PC-9 (cell line): ENCODE measurements at regions not wholly inside any gene's neighbourhood (a gene's known extent, or its start where the extent isn't known, plus 50 kb on each side); places are given as distances from the start of the nearest gene placed in this dataset.

ENCODE experiments used
- BruUV-seq: library from RNA; stranded (reverse); fragments of 400-500 nt; replicated peaks from 2 replicates; lab custom pipeline; 2021; lab: Mats Ljungman, UMichigan
- CTCF ChIA-PET: fragments of 300-600 bp; sonication (Branson Sonifier 250); formaldehyde crosslinking; loops from one replicate; lab custom pipeline; 2022; ENCODE audit warnings: antibody characterized with exemption; lab: Charles Lee
- POLR2A ChIA-PET: fragments of 300-600 bp; sonication (Branson Sonifier 250); formaldehyde crosslinking; loops from one replicate; lab custom pipeline; 2022; ENCODE audit warnings: antibody characterized with exemption; ENCODE audit not compliant: unreplicated experiment; lab: Charles Lee
- DNase-seq, 2 experiments: peaks; one replicate each; pipeline versions ENCODE4 v3.0.0 to v3.0.0-alpha.2; 2015 to 2022; ENCODE audit warnings: mixed read lengths in 1 of 2
- H2AFZ ChIP-seq: fragments of 200-600 bp; sonication (generic); 2 replicates; pipeline ENCODE4 v1.8.1; 2017; ENCODE audit warnings: antibody characterized with exemption
- H3F3A ChIP-seq: fragments of 200-600 bp; sonication (generic); 2 replicates; pipeline ENCODE4 v1.8.1; 2017; ENCODE audit warnings: antibody characterized with exemption, mild to moderate bottlenecking, low read depth; ENCODE audit not compliant: insufficient read depth
- H3K27ac ChIP-seq: fragments of 200-600 bp; sonication (generic); 2 replicates; pipeline ENCODE4 v1.6.1; 2016; ENCODE audit warnings: mixed run types
- H3K27me3 ChIP-seq: fragments of 200-600 bp; sonication (generic); 2 replicates; pipeline ENCODE4 v1.6.1; 2016; ENCODE audit warnings: low read depth, mixed run types; ENCODE audit not compliant: insufficient read depth
- H3K36me3 ChIP-seq: fragments of 200-600 bp; sonication (generic); 2 replicates; pipeline ENCODE4 v1.6.1; 2016; ENCODE audit warnings: low read depth, mixed run types
- H3K4me1 ChIP-seq: fragments of 200-600 bp; sonication (generic); replicated peaks from 2 replicates; pipeline ENCODE4 v1.6.1; 2016; ENCODE audit warnings: mixed run types; ENCODE audit not compliant: insufficient read depth
- H3K4me2 ChIP-seq: fragments of 200-600 bp; sonication (generic); 2 replicates; pipeline ENCODE4 v1.6.1; 2017; ENCODE audit warnings: mixed run types
- H3K4me3 ChIP-seq: fragments of 200-600 bp; sonication (generic); 2 replicates; pipeline ENCODE4 v1.6.1; 2016; ENCODE audit warnings: mixed run types
- H3K79me2 ChIP-seq: fragments of 200-600 bp; sonication (generic); 2 replicates; pipeline ENCODE4 v1.6.1; 2017; ENCODE audit warnings: low read depth, mixed run types
- H3K9me2 ChIP-seq: fragments of 200-600 bp; sonication (generic); 2 replicates; pipeline ENCODE4 v1.8.1; 2017; ENCODE audit warnings: mild to moderate bottlenecking; ENCODE audit not compliant: insufficient read depth
- H3K9me3 ChIP-seq: fragments of 200-600 bp; sonication (generic); 2 replicates; pipeline ENCODE4 v1.8.1; 2016; ENCODE audit warnings: low read depth; ENCODE audit not compliant: insufficient read depth
- H4K20me1 ChIP-seq: fragments of 200-600 bp; sonication (generic); 2 replicates; pipeline ENCODE4 v1.8.1; 2017; ENCODE audit not compliant: insufficient read depth
- CTCF ChIP-seq: fragments of 200-600 bp; sonication (generic); conservative IDR thresholded peaks from 2 replicates; pipeline ENCODE4 v1.6.1; 2017; ENCODE audit warnings: mixed run types, antibody characterized with exemption, mild to moderate bottlenecking, moderate library complexity
- EZH2 ChIP-seq: fragments of 200-600 bp; sonication (generic); IDR thresholded peaks from 2 replicates; pipeline ENCODE4 v1.8.0; 2017; ENCODE audit warnings: antibody characterized with exemption, low read depth
- intact Hi-C: fragments of 100-400 bp; cut with micrococcal nuclease; formaldehyde crosslinking; loops from one replicate; pipeline ENCODE4 v1.10.0; 2022; ENCODE audit not compliant: unreplicated experiment

- intact Hi-C loops, result no loop called here
- POLR2A ChIA-PET, result no interaction called here
- CTCF ChIA-PET, result no interaction called here
These were observed 229.1 kb downstream of the PSAT1 start for GRCh38 chr9:78525986-78526560.

DNA sequence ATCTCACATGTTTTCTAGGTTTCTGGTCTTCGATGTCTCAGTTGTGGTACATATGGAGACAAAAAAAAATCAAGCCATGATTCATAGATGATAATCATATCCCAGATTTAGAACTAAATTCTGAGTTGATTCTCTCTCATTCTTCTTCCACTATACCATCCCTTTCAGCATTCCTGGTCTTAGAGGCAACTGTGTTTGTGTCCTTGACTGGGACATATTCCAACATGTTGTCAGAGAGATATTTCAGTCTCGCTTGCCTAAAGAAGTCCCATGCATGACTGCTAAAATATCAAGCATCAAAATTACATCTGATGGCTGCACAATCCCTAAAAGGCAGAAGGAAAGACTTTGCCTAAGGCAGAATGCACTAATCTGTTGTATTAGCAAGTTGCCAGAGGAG, 236.6 kb downstream of the PSAT1 start:
- Histone ChIP-seq H4K20me1 (no peaks in the 10 kb centered on the region), H3K79me2 (no peaks in the 10 kb centered on the region), H3K27me3 (no peaks in the 10 kb centered on the region), H3K27ac (no peak overlapping the region), H3K9me3 (no peaks in the 10 kb centered on the region), H3K4me3 (no peak overlapping the region), H3F3A (no peaks in the 10 kb centered on the region), H3K4me1 (no peaks in the 10 kb centered on the region), H3K36me3 (no peaks in the 10 kb centered on the region), H3K9me2 (no peaks in the 10 kb centered on the region), H3K4me2 (no peak overlapping the region), H2AFZ (no peak overlapping the region)
- no peak for DNase-seq
- intact Hi-C loops, result no loop called here
- POLR2A ChIA-PET, result no interaction called here
- BruUV-seq, result no TSS peak
- TF ChIP-seq CTCF (no peak), EZH2 (no peak)
- CTCF ChIA-PET, result no interaction called here

More at GRCh38 chr9:78525986-78526560, 229.1 kb downstream of the PSAT1 start:
- TF ChIP-seq EZH2, result no peak
- TF ChIP-seq CTCF, result no peak
- no peak for DNase-seq
- H3K27me3 ChIP-seq, result no peaks in the 10 kb centered on the region
- no peaks in the 10 kb centered on the region for H3K9me3 ChIP-seq
- no peak overlapping the region for H3K27ac ChIP-seq
- no peaks in the 10 kb centered on the region for H3F3A ChIP-seq
- H3K9me2 ChIP-seq, result no peaks in the 10 kb centered on the region
- H4K20me1 ChIP-seq, result no peaks in the 10 kb centered on the region
- H3K4me1 ChIP-seq, result no peaks in the 10 kb centered on the region
- BruUV-seq, result no TSS peak
- H2AFZ ChIP-seq, result no peak overlapping the region
- H3K4me2 ChIP-seq, result no peak overlapping the region
- no peak overlapping the region for H3K4me3 ChIP-seq
- H3K36me3 ChIP-seq, result no peaks in the 10 kb centered on the region
- H3K79me2 ChIP-seq, result no peaks in the 10 kb centered on the region

DNA sequence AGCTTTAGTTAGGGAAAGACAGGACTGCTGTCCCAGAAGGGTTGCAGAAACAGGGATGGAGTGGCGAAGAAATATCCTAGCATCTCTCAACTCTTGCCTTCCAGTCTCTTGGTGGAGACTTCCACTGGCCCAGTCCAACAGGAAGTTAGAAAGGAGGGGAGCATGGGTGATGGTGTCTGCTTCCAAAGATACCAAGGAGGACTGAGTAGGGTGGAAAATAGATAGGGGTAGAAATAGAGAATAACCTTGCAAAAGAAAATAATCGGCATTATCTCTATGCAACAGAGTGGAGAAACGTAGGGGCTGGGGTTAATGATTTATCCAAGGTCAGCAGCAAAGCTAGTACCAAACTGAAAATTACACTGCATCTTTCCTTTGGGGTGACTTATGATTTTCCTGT, 242.3 kb downstream of the PSAT1 start:
- POLR2A ChIA-PET, result no interaction called here
- Histone ChIP-seq H3K4me2 (no peak overlapping the region), H3K36me3 (no peaks in the 10 kb centered on the region), H3F3A (no peaks in the 10 kb centered on the region), H3K27ac (no peak overlapping the region), H2AFZ (no peak overlapping the region), H3K4me3 (no peak overlapping the region), H3K27me3 (peaks cover 6% of the 10 kb centered on the region; the same call in 1 of the 2 replicates), H3K4me1 (no peaks in the 10 kb centered on the region), H3K9me2 (no peaks in the 10 kb centered on the region), H3K9me3 (no peaks in the 10 kb centered on the region), H4K20me1 (no peaks in the 10 kb centered on the region), H3K79me2 (no peaks in the 10 kb centered on the region)
- DNase-seq, result no peak
- TF ChIP-seq CTCF (no peak), EZH2 (no peak)
- intact Hi-C loops, result no loop called here
- no TSS peak for BruUV-seq
- CTCF ChIA-PET, result no interaction called here
